SU-DHL-6 (cell line): ENCODE measurements at regions not wholly inside any gene's neighbourhood (a gene's known extent, or its start where the extent isn't known, plus 50 kb on each side); places are given as distances from the start of the nearest gene placed in this dataset.

ENCODE experiments used
- CTCF ChIP-seq: fragments of 200-600 bp; sonication (generic); IDR thresholded peaks from one replicate; pipeline ENCODE4 v1.5.1; 2017; ENCODE audit warnings: antibody characterized with exemption, mild to moderate bottlenecking, low read length, moderate library complexity; ENCODE audit not compliant: insufficient read depth, poor library complexity, severe bottlenecking
- EZH2phosphoT487 ChIP-seq: fragments of 200-600 bp; sonication (generic), shearing (Covaris generic); conservative IDR thresholded peaks from 2 replicates; pipeline ENCODE4 v1.6.1; 2018; ENCODE audit warnings: mild to moderate bottlenecking, antibody characterized with exemption, low read length, moderate library complexity, mixed read lengths

- TF ChIP-seq CTCF = no peak
- TF ChIP-seq EZH2phosphoT487 = no peak
These were observed 107.0 kb upstream of the NUDT12 start for GRCh38 chr5:103669615-103670014.
